ENCODE measurements at regions not wholly inside any gene's neighbourhood (a gene's known extent, or its start where the extent isn't known, plus 50 kb on each side); places are given as distances from the start of the nearest gene placed in this dataset.

DNA sequence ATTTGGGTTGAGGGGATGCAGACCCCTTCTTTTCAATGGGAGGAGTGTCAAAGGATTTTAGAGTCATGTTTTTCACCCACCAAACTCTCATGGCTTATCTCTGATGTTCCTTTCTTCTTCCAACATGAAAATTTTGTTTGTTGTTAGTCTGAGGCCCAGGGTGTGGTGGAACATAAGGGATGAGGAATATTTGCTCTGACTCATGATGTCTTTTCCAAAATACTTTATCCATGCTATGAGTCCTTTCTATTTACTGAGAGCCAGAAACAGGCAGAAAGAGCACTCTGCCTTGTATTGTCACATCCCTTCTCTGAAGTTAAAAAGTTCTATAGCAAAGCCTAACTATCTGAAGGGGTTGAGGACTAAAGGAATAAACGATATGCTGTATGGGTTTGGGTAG lies 61.6 kb upstream of the GYPA start:
- Mint-ChIP-seq H3K4me3 (no peak overlapping the region), H3K27me3 (no peaks in the 10 kb centered on the region), H3K36me3 (no peaks in the 10 kb centered on the region), H3K9me3 (peaks cover 10 to 11% of the 10 kb centered on the region in 2 donors), H3K4me1 (no peaks in the 10 kb centered on the region), H3K27ac (no peak overlapping the region)
- DNase-seq (no peak), ATAC-seq (replicated peaks) (no peak)

DNA sequence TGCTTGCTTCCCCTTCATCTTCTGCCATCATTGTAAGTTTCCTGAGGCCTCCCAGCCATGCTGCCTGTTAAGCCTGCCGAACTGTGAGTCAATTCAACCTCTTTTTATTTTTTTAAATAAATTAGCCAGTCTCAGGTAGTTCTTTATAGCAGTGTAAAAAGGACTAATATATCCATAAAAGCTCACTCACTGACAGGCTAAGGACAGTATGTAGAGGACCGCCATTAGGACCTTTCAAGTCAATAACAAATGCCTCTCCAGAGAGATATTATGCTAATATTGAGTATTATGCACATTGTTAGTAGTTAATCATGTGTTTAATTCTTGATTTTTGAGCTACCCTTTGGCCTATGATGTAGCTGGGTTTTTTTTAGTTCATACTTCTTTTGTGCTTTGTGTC lies 62.6 kb upstream of the GYPA start:
- H3K27ac Mint-ChIP-seq, result no peak overlapping the region
- H3K4me1 Mint-ChIP-seq, result no peaks in the 10 kb centered on the region
- no peaks in the 10 kb centered on the region for H3K36me3 Mint-ChIP-seq
- DNase-seq (no peak), ATAC-seq (replicated peaks) (no peak)
- H3K9me3 Mint-ChIP-seq, result peaks cover 3 to 5% of the 10 kb centered on the region in 2 donors
- no peak overlapping the region for H3K4me3 Mint-ChIP-seq
- no peaks in the 10 kb centered on the region for H3K27me3 Mint-ChIP-seq

DNA sequence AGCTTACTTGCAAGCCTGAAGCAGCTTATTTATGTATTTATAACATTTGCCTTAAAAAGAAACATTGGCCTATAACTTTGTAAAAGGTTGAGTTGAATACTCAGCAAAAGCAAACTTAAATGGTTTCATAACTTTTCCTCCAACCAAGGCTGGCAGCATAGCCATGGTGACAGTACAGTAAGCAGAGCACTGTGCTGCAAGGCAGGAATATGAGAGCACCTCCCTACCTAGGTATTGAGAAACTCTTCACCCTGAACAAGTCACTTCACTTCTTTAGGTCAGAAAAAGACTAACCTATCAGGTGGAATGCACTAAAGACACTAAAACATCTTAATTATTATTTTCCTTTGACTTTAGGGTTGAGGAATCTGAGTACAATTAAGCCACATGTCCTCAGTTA lies 63.9 kb upstream of the GYPA start:
- no peak overlapping the region for H3K4me3 Mint-ChIP-seq
- ATAC-seq (replicated peaks), result no peak
- no peaks in the 10 kb centered on the region for H3K9me3 Mint-ChIP-seq
- no peak for DNase-seq
- H3K27me3 Mint-ChIP-seq, result no peaks in the 10 kb centered on the region
- no peak overlapping the region for H3K27ac Mint-ChIP-seq
- H3K36me3 Mint-ChIP-seq, result no peaks in the 10 kb centered on the region
- no peaks in the 10 kb centered on the region for H3K4me1 Mint-ChIP-seq

DNA sequence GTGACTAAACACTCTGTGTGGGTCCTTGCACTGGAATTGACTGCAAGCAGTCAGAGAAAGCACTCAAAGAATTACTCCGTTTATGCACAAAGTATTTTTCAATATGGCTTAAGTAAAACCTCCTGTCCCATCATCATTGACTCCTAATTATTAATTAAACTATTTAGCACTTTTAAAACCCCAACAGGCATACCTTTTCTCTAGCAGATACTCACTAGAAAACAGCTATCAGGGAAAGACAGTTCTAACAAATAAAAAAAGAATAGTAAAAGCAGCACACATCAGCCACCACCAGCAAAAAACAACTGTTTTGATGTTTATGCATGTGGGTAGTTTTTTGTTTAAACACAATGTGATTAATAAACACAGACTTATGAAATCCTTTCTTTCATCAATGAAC lies 66.2 kb upstream of the GYPA start:
- H3K4me1 Mint-ChIP-seq, result no peaks in the 10 kb centered on the region
- H3K36me3 Mint-ChIP-seq, result no peaks in the 10 kb centered on the region
- no peak overlapping the region for H3K27ac Mint-ChIP-seq
- no peak overlapping the region for H3K4me3 Mint-ChIP-seq
- DNase-seq, result no peak
- ATAC-seq (replicated peaks), result no peak
- H3K9me3 Mint-ChIP-seq, result no peaks in the 10 kb centered on the region
- H3K27me3 Mint-ChIP-seq, result no peaks in the 10 kb centered on the region

DNA sequence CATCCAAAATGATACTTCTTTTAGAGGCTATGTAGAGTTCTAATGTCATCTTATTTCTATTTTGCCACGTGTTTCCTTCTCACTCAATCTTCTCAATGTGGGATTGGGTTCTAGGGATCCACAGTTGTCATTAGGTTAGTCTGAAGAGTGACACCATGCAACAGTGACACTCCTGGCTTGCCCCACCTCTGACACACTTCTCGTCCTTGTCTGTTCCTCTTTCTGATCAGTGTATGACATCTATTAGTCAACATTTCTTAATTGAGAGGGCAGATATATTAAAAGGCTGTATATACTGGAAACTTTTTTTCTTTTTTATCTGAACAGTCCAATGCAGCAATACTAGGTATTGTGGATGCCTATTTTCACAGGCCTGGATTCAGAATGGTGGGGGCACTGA lies 67.6 kb upstream of the GYPA start:
- H3K27me3 Mint-ChIP-seq, result no peaks in the 10 kb centered on the region
- no peak overlapping the region for H3K4me3 Mint-ChIP-seq
- DNase-seq, result no peak
- no peaks in the 10 kb centered on the region for H3K4me1 Mint-ChIP-seq
- H3K9me3 Mint-ChIP-seq, result no peaks in the 10 kb centered on the region
- no peak overlapping the region for H3K27ac Mint-ChIP-seq
- peak; percentile 61 to 74 for ATAC-seq (replicated peaks)
- no peaks in the 10 kb centered on the region for H3K36me3 Mint-ChIP-seq

DNA sequence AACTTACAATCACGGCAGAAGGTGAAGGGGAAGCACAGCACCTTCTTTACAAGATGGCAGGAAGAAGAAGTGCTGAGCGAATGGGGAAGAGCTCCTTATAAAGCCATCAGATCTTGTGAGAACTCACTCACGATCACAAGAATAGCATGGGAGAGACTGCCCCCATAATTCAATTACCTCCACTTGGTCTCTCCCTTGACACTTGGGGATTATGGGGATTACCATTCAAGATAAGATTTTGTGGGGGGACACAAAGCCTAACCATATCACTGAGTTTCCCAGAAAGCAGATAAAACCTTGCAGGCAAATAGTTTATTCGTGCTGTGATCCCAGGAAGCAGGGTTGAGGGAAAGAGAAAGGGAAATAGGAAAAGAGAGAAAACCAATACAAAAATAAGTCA lies 69.0 kb upstream of the GYPA start:
- H3K27me3 Mint-ChIP-seq, result no peaks in the 10 kb centered on the region
- ATAC-seq (replicated peaks) (no peak), DNase-seq (no peak)

DNA sequence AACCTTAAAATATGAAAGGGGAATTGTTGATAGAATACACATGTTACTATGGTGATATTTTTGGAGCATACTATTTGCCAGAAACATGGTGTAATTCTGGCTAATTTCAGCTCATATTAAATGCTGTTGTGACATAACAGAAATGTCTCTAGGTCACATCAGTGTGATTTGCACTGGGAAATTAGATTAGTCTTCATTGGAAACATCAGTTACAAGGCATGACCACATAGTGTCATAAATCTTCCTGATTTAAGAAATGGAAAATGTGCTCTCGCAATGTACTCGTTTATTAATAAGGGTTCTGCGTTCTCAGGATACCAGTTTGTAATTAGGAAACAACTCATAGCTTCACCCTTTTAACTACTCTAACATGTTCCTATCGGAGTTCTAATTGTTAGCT lies 72.9 kb upstream of the GYPA start:
- H3K9me3 Mint-ChIP-seq, result peaks cover 0 to 6% of the 10 kb centered on the region in 2 donors
- H3K4me3 Mint-ChIP-seq, result no peak overlapping the region
- H3K36me3 Mint-ChIP-seq, result no peaks in the 10 kb centered on the region
- H3K27ac Mint-ChIP-seq, result no peak overlapping the region
- DNase-seq (no peak), ATAC-seq (replicated peaks) (no peak)
- H3K4me1 Mint-ChIP-seq, result no peaks in the 10 kb centered on the region
- peaks cover 0 to 3% of the 10 kb centered on the region in 2 donors for H3K27me3 Mint-ChIP-seq

More for the DNA sequence above, 69.0 kb upstream of the GYPA start:
- no peaks in the 10 kb centered on the region for H3K4me1 Mint-ChIP-seq
- no peak overlapping the region for H3K4me3 Mint-ChIP-seq
- peaks cover 0 to 4% of the 10 kb centered on the region in 2 donors for H3K9me3 Mint-ChIP-seq
- H3K36me3 Mint-ChIP-seq, result no peaks in the 10 kb centered on the region
- H3K27ac Mint-ChIP-seq, result no peak overlapping the region

DNA sequence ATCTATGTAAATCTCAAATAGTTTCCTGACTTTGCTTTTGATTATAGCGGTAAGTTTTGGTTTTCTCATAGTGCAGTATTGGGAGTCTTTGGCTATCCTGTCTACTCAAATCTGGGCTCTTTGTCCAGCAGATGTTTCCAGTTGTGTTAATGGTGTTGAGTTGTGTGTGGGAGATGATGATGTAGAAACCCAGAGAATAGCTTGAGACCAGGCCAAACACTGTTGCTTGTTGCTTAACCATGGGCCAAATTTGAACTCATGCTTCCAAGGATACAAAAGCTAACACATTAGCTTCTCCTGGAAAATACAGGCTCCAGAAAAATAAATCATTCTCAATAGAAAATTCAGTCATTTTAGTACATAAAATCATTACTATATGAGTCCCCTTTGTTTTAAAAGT lies 82.6 kb upstream of the GYPA start:
- no peaks in the 10 kb centered on the region for H3K27me3 Mint-ChIP-seq
- no peaks in the 10 kb centered on the region for H3K9me3 Mint-ChIP-seq
- no peaks in the 10 kb centered on the region for H3K36me3 Mint-ChIP-seq
- no peak for ATAC-seq (replicated peaks)
- no peak overlapping the region for H3K27ac Mint-ChIP-seq
- no peak overlapping the region for H3K4me3 Mint-ChIP-seq
- H3K4me1 Mint-ChIP-seq, result no peaks in the 10 kb centered on the region
- DNase-seq, result no peak

DNA sequence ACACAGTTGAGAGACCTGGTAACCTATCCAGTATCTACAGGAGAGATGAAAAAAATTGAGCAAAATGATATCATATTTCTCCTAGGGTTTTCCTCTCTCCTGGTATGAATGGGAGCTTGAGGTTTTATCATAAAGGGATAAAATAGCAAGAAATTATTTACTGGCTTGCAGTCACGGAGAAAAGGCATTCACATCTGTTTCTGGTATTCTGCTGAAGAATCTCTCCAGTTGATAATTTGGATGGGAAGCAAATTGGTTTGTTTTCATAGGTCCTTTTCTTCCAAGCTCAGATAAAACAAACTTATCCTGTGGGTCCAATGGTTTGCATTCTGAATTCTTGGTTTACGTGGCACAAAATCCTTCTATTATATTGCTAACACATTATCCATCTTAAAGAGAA lies 83.1 kb upstream of the GYPA start:
- Mint-ChIP-seq H3K9me3 (no peaks in the 10 kb centered on the region), H3K4me1 (no peaks in the 10 kb centered on the region), H3K36me3 (no peaks in the 10 kb centered on the region), H3K27me3 (no peaks in the 10 kb centered on the region), H3K27ac (no peak overlapping the region), H3K4me3 (no peak overlapping the region)
- DNase-seq (no peak), ATAC-seq (replicated peaks) (no peak)

DNA sequence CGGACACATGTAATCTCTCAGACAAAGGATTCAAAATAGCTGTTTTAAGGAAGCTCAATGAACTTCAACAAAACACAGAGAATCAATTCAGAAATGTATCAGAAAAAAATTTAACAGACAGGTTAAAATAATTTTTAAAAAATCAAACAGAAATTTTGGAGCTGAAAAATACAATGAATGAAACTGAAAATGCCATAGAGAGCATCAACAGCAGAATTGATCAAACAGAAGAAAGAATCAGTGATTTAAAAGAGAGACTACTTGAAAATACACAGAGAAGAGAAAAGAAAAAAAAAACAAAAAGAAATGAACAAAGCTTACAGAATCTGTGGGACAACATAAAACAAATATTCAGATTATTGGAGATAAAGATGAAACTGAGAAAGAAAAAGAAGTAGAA lies 118.8 kb upstream of the GYPA start:
- Mint-ChIP-seq H3K36me3 (peaks cover 0 to 1% of the 10 kb centered on the region in 2 donors), H3K4me1 (no peaks in the 10 kb centered on the region), H3K27ac (no peak overlapping the region), H3K27me3 (no peaks in the 10 kb centered on the region), H3K9me3 (peaks cover 11 to 14% of the 10 kb centered on the region in 2 donors), H3K4me3 (no peak overlapping the region)
- no peak for ATAC-seq (replicated peaks)
- no peak for DNase-seq

DNA sequence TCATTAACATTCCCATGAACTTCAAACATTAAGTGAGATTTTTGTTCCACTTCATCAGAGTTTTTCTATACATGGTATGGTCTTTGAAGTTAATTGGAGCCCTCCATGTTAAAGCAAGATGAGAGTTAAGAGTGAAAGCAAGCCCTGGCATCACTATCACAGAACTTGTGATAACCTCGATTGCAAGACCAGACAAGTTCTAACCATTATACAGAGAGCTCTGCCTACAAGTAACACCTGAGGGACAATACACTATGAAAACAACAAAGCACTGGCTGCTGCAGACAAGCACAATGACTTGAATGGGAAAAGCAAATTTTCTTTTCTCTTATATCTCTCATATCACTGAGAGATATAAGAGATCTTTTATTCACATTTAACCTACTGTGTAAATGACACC lies 126.6 kb upstream of the GYPA start:
- DNase-seq, result no peak
- H3K4me1 Mint-ChIP-seq, result no peaks in the 10 kb centered on the region
- ATAC-seq (replicated peaks), result no peak
- H3K9me3 Mint-ChIP-seq, result peaks cover 0 to 2% of the 10 kb centered on the region in 2 donors
- H3K4me3 Mint-ChIP-seq, result no peak overlapping the region
- H3K36me3 Mint-ChIP-seq, result no peaks in the 10 kb centered on the region
- peaks cover 0 to 4% of the 10 kb centered on the region in 2 donors for H3K27me3 Mint-ChIP-seq
- no peak overlapping the region for H3K27ac Mint-ChIP-seq

DNA sequence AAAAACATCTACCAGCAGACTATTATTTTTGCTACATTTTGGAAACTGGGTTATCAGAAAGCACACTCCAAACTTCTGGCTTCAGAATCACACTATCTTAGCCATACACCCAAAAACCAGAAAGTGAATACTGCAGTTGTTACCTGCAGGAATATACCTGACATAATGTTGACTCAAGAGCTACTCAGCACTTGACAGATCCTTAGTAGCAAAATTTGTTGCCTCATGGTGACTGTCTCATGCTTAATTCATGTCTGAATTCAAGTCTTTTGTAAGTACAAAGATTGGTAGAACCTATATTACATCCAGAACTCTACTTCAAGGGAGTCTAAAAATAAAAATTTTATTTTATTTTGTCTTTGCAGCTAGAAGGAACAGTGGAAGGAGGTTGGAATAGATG lies 140.2 kb upstream of the GYPA start:
- no peaks in the 10 kb centered on the region for H3K36me3 Mint-ChIP-seq
- no peak overlapping the region for H3K27ac Mint-ChIP-seq
- peaks cover 0 to 1% of the 10 kb centered on the region in 2 donors for H3K4me1 Mint-ChIP-seq
- H3K27me3 Mint-ChIP-seq, result peaks cover 0 to 4% of the 10 kb centered on the region in 2 donors
- peaks cover 0 to 1% of the 10 kb centered on the region in 2 donors for H3K9me3 Mint-ChIP-seq
- no peak overlapping the region for H3K4me3 Mint-ChIP-seq
- DNase-seq, result no peak
- no peak for ATAC-seq (replicated peaks)

DNA sequence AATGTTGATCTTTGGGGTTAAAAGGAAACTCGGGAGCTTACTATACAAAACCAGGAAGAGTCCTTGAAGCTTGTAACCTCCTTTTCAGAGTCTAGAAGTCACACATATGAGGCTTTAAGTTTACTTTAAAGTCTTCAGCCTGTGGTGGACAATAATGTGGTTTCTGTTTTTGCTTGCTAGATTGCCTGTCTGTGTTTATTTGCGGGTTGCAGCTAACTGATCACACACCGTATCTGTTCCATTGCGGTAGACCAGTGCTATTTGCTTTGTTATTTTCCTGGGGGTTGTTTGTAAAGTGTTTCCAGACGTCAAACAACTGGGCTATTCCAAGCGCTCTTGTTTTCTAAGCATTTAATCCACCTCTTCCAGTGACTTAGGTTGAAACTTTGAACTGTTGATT lies 143.0 kb upstream of the GYPA start:
- H3K4me3 Mint-ChIP-seq, result no peak overlapping the region
- peaks cover 0 to 3% of the 10 kb centered on the region in 2 donors for H3K9me3 Mint-ChIP-seq
- no peak overlapping the region for H3K27ac Mint-ChIP-seq
- H3K36me3 Mint-ChIP-seq, result no peaks in the 10 kb centered on the region
- H3K27me3 Mint-ChIP-seq, result peaks cover 0 to 4% of the 10 kb centered on the region in 2 donors
- DNase-seq, result no peak
- peaks cover 8 to 12% of the 10 kb centered on the region in 2 donors for H3K4me1 Mint-ChIP-seq
- no peak for ATAC-seq (replicated peaks)

DNA sequence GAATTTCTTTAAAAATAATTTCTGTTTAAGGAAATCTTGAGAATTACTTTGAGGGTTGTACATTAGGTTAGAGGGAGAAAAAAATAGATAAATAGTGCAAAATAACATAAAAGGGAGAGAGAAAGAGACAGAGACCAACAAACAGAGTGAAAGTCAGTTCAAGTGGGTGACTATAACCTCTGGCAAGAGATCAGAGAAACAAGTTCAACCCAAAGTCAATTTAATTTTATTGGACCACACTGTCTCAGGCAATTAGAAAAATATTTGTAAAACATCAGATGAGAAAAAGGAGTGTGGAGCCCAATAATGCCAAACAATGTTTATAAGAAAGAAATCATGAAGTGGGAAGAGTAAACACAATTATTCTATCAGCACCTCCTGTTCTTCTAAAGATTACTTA lies 143.5 kb upstream of the GYPA start:
- Mint-ChIP-seq H3K4me3 (no peak overlapping the region), H3K27ac (no peak overlapping the region), H3K36me3 (no peaks in the 10 kb centered on the region), H3K4me1 (peaks cover 10 to 12% of the 10 kb centered on the region in 2 donors), H3K9me3 (peaks cover 0 to 3% of the 10 kb centered on the region in 2 donors), H3K27me3 (peaks cover 0 to 4% of the 10 kb centered on the region in 2 donors)
- DNase-seq (no peak), ATAC-seq (replicated peaks) (no peak)

DNA sequence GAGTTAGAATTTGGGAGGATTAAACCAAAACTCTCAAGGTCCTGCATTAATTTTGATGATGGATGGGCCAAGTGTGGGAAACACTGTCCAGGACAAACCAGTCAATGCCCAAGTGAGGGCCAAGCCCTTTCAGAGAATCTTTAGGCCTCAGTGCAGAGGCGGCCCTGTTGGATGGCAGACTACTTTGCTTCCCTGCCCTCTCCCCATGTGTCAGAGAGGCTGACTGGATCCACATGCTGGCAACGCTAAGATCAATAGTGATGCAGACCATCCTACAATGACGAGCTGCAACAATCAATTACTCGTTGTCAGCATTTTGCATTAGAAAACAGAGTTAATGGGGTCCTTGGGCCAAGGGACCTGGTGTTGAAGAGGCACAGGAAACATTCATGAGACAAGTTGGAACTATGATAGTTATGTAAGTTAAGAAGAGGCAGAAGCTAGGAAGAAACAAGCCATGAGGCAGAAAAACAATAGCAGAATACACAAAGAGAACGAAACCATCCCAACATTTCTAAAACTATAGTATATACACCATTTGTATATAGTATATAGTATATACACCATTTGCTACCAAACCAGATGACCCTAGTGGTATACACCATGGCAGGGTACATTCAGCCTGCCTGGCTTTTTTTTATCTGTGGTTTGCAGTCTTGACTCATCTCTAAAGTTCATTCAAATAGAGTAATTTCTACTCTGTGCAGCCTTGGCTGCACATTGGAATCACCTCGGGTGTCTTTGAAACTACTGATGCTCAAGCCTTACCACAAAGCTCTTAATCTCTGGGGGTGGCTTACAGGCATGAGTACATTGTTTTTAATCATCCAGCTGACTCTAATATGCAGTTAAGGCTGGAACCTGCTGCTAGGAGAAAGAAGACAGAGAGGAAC lies 147.7 kb upstream of the GYPA start:
- Mint-ChIP-seq H3K4me3 (no peak overlapping the region), H3K27ac (peak overlapping the region; percentile 31), H3K9me3 (peaks cover 0 to 2% of the 10 kb centered on the region in 2 donors), H3K36me3 (no peaks in the 10 kb centered on the region), H3K4me1 (peaks cover 10 to 12% of the 10 kb centered on the region in 2 donors), H3K27me3 (no peaks in the 10 kb centered on the region)
- peak; percentile 41 for DNase-seq
- peak; percentile 98 to 99 for ATAC-seq (replicated peaks)
